DND-41 (cell line): ENCODE measurements at regions not wholly inside any gene's neighbourhood (a gene's known extent, or its start where the extent isn't known, plus 50 kb on each side); places are given as distances from the start of the nearest gene placed in this dataset.
A peak's percentile ranks its signal among the peaks of the same experiment; 100 is the strongest.

Experiments
- ATAC-seq: fragments of 200-7000 bp; cut with Tn5 transposase; 3 replicates; pipeline ENCODE4 v1.9.1; 2021; ENCODE audit warnings: low read depth; ENCODE audit not compliant: insufficient read depth
- DNase-seq: peaks from one replicate; pipeline ENCODE4 v3.0.0-alpha.2; 2020
- H2AFZ ChIP-seq: 2 replicates; pipeline ENCODE4 v1.6.0; 2012; ENCODE audit warnings: low read depth, low read length
- H3K27ac ChIP-seq: 2 replicates; pipeline ENCODE4 v1.5.1; 2012; ENCODE audit warnings: low read length, inconsistent platforms
- H3K27me3 ChIP-seq: fragments of 200-600 bp; sonication (generic); 2 replicates; pipeline ENCODE4 v1.6.0; 2012; ENCODE audit warnings: low read length, mild to moderate bottlenecking, inconsistent platforms; ENCODE audit not compliant: insufficient read depth, poor library complexity
- H3K36me3 ChIP-seq: 2 replicates; pipeline ENCODE4 v1.5.1; 2012; ENCODE audit warnings: low read length, inconsistent platforms; ENCODE audit not compliant: insufficient read depth
- H3K4me1 ChIP-seq: 2 replicates; pipeline ENCODE4 v1.5.1; 2012; ENCODE audit warnings: mild to moderate bottlenecking, low read length; ENCODE audit not compliant: insufficient read depth
- H3K4me2 ChIP-seq: 2 replicates; pipeline ENCODE4 v1.6.0; 2012; ENCODE audit warnings: mild to moderate bottlenecking, moderate library complexity, low read length, inconsistent platforms; ENCODE audit not compliant: insufficient read depth
- H3K4me3 ChIP-seq, 2 experiments: fragments of 200-600 bp in 1 of 2; shearing (Covaris generic) in 1 of 2; 2 replicates each; pipeline ENCODE4 v1.5.1; 2012 to 2016; ENCODE audit warnings: inconsistent platforms in 2 of 2, low read length in 2 of 2, mild to moderate bottlenecking in 2 of 2, low read depth in 1 of 2, moderate library complexity in 1 of 2
- H3K79me2 ChIP-seq: 2 replicates; pipeline ENCODE4 v1.6.0; 2012; ENCODE audit warnings: low read length, inconsistent platforms; ENCODE audit not compliant: insufficient read depth
- H3K9ac ChIP-seq: 2 replicates; pipeline ENCODE4 v1.6.0; 2012; ENCODE audit warnings: low read depth, mild to moderate bottlenecking, inconsistent platforms, low read length, moderate library complexity
- H3K9me3 ChIP-seq: 2 replicates; pipeline ENCODE4 v1.5.1; 2012; ENCODE audit warnings: low read length, moderate library complexity, mild to moderate bottlenecking, inconsistent platforms; ENCODE audit not compliant: insufficient read depth, severe bottlenecking
- H4K20me1 ChIP-seq: 2 replicates; pipeline ENCODE4 v1.6.0; 2012; ENCODE audit warnings: low read length; ENCODE audit not compliant: insufficient read depth
- EZH2 ChIP-seq: IDR thresholded peaks from 3 replicates; pipeline ENCODE4 v1.6.1; 2012; ENCODE audit warnings: borderline replicate concordance, low read depth, mild to moderate bottlenecking, moderate library complexity, low read length, inconsistent platforms; ENCODE audit not compliant: severe bottlenecking
- TF ChIP-seq, protein P1 (sequence below): IDR thresholded peaks from 2 replicates; pipeline ENCODE4 v1.5.1; 2012; ENCODE audit warnings: borderline replicate concordance, low read length, moderate library complexity, mild to moderate bottlenecking; ENCODE audit not compliant: poor library complexity, severe bottlenecking; ENCODE audit errors: extremely low read depth

DNA sequence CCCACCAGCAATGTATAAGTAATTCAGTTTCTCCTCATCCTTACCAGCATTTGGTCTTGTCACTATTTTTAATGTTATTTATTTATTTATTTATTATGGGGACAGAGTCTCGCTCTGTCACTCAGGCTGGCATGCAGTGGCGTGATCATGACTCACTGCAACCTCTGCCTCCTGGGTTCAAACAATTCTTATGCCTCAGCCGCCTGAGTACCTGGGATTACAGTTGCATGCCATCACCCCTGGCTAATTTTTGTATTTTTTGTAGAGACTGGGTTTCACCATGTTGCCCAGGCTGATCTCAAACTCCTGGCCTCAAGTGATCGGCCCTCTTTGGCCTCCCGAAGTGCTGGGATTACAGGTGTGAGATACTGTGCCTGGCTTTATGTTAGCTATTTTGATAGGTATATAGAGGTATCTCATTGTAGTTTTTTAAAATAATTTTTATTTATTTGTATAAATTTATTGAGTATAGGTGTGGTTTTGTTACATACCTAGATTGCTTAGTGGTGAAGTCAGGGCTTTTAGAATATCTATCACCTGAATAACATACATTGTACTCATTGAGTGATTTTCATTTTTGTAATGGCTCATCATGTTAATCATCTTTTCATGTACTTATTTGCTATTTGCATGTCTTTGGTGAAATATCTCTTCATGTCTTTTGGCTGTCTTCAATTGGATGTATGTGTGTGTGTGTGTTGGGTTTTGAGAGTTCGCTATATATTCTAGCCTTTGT, 53.3 kb downstream of the TANC2 start:
- TF ChIP-seq, protein P1, sequence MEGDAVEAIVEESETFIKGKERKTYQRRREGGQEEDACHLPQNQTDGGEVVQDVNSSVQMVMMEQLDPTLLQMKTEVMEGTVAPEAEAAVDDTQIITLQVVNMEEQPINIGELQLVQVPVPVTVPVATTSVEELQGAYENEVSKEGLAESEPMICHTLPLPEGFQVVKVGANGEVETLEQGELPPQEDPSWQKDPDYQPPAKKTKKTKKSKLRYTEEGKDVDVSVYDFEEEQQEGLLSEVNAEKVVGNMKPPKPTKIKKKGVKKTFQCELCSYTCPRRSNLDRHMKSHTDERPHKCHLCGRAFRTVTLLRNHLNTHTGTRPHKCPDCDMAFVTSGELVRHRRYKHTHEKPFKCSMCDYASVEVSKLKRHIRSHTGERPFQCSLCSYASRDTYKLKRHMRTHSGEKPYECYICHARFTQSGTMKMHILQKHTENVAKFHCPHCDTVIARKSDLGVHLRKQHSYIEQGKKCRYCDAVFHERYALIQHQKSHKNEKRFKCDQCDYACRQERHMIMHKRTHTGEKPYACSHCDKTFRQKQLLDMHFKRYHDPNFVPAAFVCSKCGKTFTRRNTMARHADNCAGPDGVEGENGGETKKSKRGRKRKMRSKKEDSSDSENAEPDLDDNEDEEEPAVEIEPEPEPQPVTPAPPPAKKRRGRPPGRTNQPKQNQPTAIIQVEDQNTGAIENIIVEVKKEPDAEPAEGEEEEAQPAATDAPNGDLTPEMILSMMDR = no peak
- TF ChIP-seq EZH2 = no peak
- Histone ChIP-seq H3K27ac (no peak overlapping the region), H4K20me1 (peaks cover 6% of the 10 kb centered on the region; the same call in 1 of the 2 replicates)

DNA sequence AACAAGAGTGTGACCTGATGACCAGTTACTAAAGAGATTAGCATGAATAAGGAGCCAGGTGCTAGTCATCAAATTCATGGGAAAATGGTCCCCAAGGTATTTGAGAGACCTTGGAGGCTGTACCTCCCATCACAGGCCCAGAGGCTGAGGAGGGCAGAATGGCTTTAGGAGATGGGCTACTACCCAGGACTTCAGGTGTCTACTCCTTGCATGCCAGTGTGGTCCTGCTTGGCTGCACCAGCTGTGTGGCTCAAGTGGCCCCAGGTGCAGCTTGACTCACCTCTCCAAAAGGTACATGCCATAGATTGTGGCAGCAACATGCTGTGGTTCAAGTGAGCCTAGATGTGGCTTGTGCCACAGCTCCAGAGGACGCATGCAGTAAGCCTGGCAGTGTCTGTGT, 56.5 kb downstream of the TANC2 start:
- Histone ChIP-seq H3K36me3 (no peaks in the 10 kb centered on the region), H3K27ac (no peak overlapping the region), H3K27me3 (no peaks in the 10 kb centered on the region), H3K9ac (no peak overlapping the region), H4K20me1 (peaks cover 6% of the 10 kb centered on the region; the same call in 1 of the 2 replicates), H3K9me3 (no peaks in the 10 kb centered on the region), H3K4me1 (no peaks in the 10 kb centered on the region), H2AFZ (no peak overlapping the region), H3K4me2 (no peak overlapping the region), H3K4me3 (no peak overlapping the region), H3K79me2 (no peaks in the 10 kb centered on the region)
- TF ChIP-seq EZH2 = no peak
- TF ChIP-seq, protein P1 = no peak
- ATAC-seq (no peak), DNase-seq (no peak)

More for the DNA sequence above, 53.3 kb downstream of the TANC2 start:
- no peak overlapping the region for H3K9ac ChIP-seq
- H3K36me3 ChIP-seq = no peaks in the 10 kb centered on the region
- H3K27me3 ChIP-seq = no peaks in the 10 kb centered on the region
- no peak overlapping the region for H3K4me3 ChIP-seq
- no peak overlapping the region for H3K4me2 ChIP-seq
- no peaks in the 10 kb centered on the region for H3K79me2 ChIP-seq
- no peaks in the 10 kb centered on the region for H3K4me1 ChIP-seq
- H2AFZ ChIP-seq = no peak overlapping the region
- H3K9me3 ChIP-seq = no peaks in the 10 kb centered on the region
- DNase-seq (no peak), ATAC-seq (no peak)

GRCh38 chr17:63023049-63023448, 57.0 kb downstream of the TANC2 start:
- no peaks in the 10 kb centered on the region for H3K9me3 ChIP-seq

More at GRCh38 chr17:63023049-63023448, 57.0 kb downstream of the TANC2 start:
- Histone ChIP-seq H3K27me3 (no peaks in the 10 kb centered on the region), H3K9ac (no peak overlapping the region), H3K27ac (no peak overlapping the region), H4K20me1 (peaks cover 6% of the 10 kb centered on the region; the same call in 1 of the 2 replicates), H2AFZ (no peak overlapping the region), H3K4me1 (no peaks in the 10 kb centered on the region), H3K36me3 (no peaks in the 10 kb centered on the region), H3K79me2 (no peaks in the 10 kb centered on the region), H3K4me2 (no peak overlapping the region), H3K4me3 (no peak overlapping the region)
- DNase-seq (no peak), ATAC-seq (no peak)
- TF ChIP-seq, protein P1 = peak; percentile 1
- no peak for TF ChIP-seq EZH2
